Astrocyte (in vitro differentiated cells and primary cell): ENCODE measurements at regions not wholly inside any gene's neighbourhood (a gene's known extent, or its start where the extent isn't known, plus 50 kb on each side); places are given as distances from the start of the nearest gene placed in this dataset.

ENCODE experiments used
- CTCF ChIP-seq: IDR thresholded peaks from 2 replicates; pipeline ENCODE4 v1.5.1; 2011; ENCODE audit warnings: low read depth, mild to moderate bottlenecking, inconsistent platforms, low read length, moderate library complexity; ENCODE audit not compliant: insufficient read depth
- EZH2 ChIP-seq: IDR thresholded peaks from 2 replicates; pipeline ENCODE4 v1.6.1; 2012; ENCODE audit warnings: mild to moderate bottlenecking, low read length, inconsistent platforms; ENCODE audit not compliant: insufficient read depth

DNA sequence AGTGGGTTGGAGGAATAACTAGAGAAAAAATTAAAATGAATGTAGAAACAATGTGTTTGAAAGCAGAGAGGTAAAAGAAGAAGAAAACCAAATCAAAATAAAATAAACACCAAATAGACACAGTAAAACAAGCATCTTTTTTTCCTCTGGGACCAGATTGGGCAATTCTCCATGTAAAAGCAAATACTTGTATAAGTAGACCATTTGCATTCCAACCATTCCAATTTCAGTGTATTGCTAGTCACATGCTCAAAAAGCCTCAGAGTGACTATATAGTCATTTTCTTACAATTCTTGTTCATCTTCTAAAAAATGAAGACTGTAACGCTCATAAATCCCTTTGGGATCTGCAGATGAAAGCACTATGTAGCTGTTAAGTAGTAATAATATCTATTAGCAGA, 969.5 kb downstream of the PCDH18 start:
- TF ChIP-seq CTCF (no peak), EZH2 (no peak)
